ENCODE measurements at regions not wholly inside any gene's neighbourhood (a gene's known extent, or its start where the extent isn't known, plus 50 kb on each side); places are given as distances from the start of the nearest gene placed in this dataset.

DNA sequence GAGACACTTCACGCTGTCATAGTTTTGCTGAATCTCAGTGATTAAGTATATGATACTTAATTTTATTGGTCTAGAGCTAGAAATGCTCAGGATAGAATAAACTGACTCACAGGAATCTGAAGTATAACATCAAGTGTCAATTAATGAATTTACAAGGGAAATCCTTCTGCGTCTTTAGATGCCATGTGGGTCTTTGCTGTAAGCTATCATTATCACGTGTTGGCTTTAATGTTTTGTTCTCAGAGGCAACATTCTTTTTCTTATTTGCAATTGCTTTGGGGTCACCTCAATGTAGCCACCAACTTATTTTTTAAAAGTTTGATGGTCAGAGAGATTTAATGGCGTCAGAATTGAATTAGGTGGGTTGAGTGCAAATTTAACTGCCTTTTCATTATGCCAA is 680.1 kb upstream of the PTBP2 start:
- Mint-ChIP-seq H3K4me3 (no peak overlapping the region), H3K9me3 (ENCODE audit: low read depth) (peaks cover 3% of the 10 kb centered on the region), H3K27me3 (no peaks in the 10 kb centered on the region), H3K36me3 (ENCODE audit: low read depth) (no peaks in the 10 kb centered on the region), H3K27ac (no peak overlapping the region), H3K4me1 (no peaks in the 10 kb centered on the region)
- intact Hi-C loops (cut with DNase I, micrococcal nuclease): no loop called here
- no peak for ATAC-seq
- POLR2A ChIA-PET: no interaction called here
- CTCF ChIA-PET: no interaction called here
- DNase-seq: no peak

DNA sequence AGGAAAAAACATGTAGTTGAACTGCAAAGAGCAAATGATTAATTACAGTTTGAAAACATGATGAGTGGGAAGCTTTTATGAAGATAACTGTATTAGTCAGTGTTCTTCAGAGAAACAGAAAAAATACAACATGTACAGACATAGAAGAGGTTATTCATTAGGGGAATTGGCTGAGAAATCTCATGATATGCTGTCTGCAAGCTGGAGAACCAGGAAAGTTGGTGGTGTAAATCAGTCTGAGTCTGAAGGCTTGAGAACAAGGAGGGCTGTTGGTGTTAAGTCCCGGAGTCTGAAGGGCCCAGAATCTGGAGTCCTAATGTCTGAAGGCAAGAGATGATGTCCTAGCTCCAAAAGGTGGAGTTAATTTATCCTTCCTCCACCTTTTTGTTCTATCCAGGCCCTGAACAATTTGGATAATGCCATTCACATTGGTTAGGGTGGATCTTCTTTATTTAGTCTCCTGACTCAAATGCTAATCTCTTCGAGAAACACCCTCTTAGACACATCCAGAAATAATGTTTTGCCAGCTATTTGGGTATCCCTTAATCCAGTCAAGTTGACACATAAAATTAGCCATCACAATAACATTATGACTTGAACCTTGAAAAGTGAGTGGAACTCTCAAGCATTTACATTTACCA is 672.9 kb upstream of the PTBP2 start:
- Mint-ChIP-seq H3K4me1 (no peaks in the 10 kb centered on the region), H3K27me3 (no peaks in the 10 kb centered on the region), H3K27ac (no peak overlapping the region), H3K9me3 (ENCODE audit: low read depth) (peaks cover 7% of the 10 kb centered on the region), H3K4me3 (no peak overlapping the region), H3K36me3 (ENCODE audit: low read depth) (no peaks in the 10 kb centered on the region)
- ChIA-PET POLR2A (no interaction called here), CTCF (no interaction called here)
- ATAC-seq: no peak
- no peak for DNase-seq
- intact Hi-C loops (cut with DNase I, micrococcal nuclease): no loop called here

- Mint-ChIP-seq H3K4me1 (no peaks in the 10 kb centered on the region), H3K9me3 (ENCODE audit: low read depth) (peaks cover 7% of the 10 kb centered on the region), H3K27me3 (no peaks in the 10 kb centered on the region), H3K36me3 (ENCODE audit: low read depth) (no peaks in the 10 kb centered on the region), H3K4me3 (no peak overlapping the region), H3K27ac (no peak overlapping the region)
- DNase-seq (no peak), ATAC-seq (no peak)
- intact Hi-C loops (cut with DNase I, micrococcal nuclease): no loop called here
- ChIA-PET CTCF (no interaction called here), POLR2A (no interaction called here)
Measured at GRCh38 chr1:96049759-96050409, 671.7 kb upstream of the PTBP2 start.

GRCh38 chr1:96059276-96059675 is 662.3 kb upstream of the PTBP2 start:
- Mint-ChIP-seq H3K36me3 (ENCODE audit: low read depth) (no peaks in the 10 kb centered on the region), H3K9me3 (ENCODE audit: low read depth) (peaks cover 4% of the 10 kb centered on the region), H3K4me3 (no peak overlapping the region), H3K27me3 (no peaks in the 10 kb centered on the region), H3K4me1 (no peaks in the 10 kb centered on the region), H3K27ac (no peak overlapping the region)
- intact Hi-C loops (cut with DNase I, micrococcal nuclease): no loop called here
- CTCF ChIA-PET: no interaction called here
- DNase-seq: no peak
- no peak for ATAC-seq
- POLR2A ChIA-PET: no interaction called here

- H3K36me3 Mint-ChIP-seq (ENCODE audit: low read depth): no peaks in the 10 kb centered on the region
- ChIA-PET CTCF (no interaction called here), POLR2A (no interaction called here)
- peaks cover 4% of the 10 kb centered on the region for H3K9me3 Mint-ChIP-seq (ENCODE audit: low read depth)
- no peak overlapping the region for H3K4me3 Mint-ChIP-seq
- ATAC-seq (no peak), DNase-seq (no peak)
- H3K27me3 Mint-ChIP-seq: no peaks in the 10 kb centered on the region
- no peak overlapping the region for H3K27ac Mint-ChIP-seq
- no peaks in the 10 kb centered on the region for H3K4me1 Mint-ChIP-seq
- intact Hi-C loops (cut with DNase I, micrococcal nuclease): no loop called here
Measured at GRCh38 chr1:96059736-96060135, 661.8 kb upstream of the PTBP2 start.

DNA sequence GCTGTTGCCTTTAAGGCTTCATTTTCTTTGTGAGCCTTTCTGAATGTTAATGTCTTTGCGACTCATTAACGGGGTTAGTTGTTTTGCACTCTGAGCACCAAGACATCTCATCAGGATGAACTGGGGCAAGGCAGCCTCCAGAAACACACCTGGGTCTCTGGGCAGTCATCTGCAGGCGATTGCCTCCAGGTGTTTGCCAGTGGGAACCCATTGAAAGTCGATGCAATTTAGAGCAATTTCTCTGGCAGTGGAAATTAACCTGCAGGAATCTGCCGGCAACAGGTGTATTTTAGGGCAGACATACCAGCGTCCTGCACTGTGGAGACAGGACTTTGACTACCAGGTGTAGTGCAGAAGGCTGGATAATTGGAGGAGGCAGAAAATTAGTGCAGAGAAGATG is 661.0 kb upstream of the PTBP2 start:
- Mint-ChIP-seq H3K4me3 (no peak overlapping the region), H3K27me3 (no peaks in the 10 kb centered on the region), H3K36me3 (ENCODE audit: low read depth) (no peaks in the 10 kb centered on the region), H3K9me3 (ENCODE audit: low read depth) (peaks cover 4% of the 10 kb centered on the region), H3K27ac (no peak overlapping the region), H3K4me1 (no peaks in the 10 kb centered on the region)
- intact Hi-C loops (cut with DNase I, micrococcal nuclease): no loop called here
- DNase-seq (no peak), ATAC-seq (no peak)
- CTCF ChIA-PET: no interaction called here
- POLR2A ChIA-PET: no interaction called here

DNA sequence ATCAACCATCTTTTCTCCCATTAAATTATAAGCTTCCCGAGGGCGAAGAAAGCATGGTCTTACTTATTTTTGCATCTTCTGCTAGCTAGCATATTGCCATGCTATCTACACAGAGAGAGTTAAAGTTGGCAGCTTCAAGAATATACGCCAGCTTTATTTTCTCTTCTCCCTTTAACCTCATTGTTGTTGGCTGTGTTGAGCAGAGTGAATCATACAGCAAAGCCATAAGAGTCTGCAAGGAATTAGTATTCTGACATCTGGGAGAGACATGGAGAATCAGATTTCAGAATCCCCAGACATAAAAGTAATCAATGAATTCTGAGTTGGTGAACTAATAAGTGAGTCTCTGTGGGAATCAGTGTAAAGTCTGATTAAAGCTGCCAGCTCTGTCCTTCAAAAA is 649.6 kb upstream of the PTBP2 start:
- CTCF ChIA-PET: no interaction called here
- H3K27me3 Mint-ChIP-seq: no peaks in the 10 kb centered on the region
- POLR2A ChIA-PET: no interaction called here
- no peaks in the 10 kb centered on the region for H3K36me3 Mint-ChIP-seq (ENCODE audit: low read depth)
- H3K4me3 Mint-ChIP-seq: no peak overlapping the region
- intact Hi-C loops (cut with DNase I, micrococcal nuclease): no loop called here
- DNase-seq (no peak), ATAC-seq (no peak)
- no peaks in the 10 kb centered on the region for H3K4me1 Mint-ChIP-seq
- H3K27ac Mint-ChIP-seq: no peak overlapping the region
- peaks cover 5% of the 10 kb centered on the region for H3K9me3 Mint-ChIP-seq (ENCODE audit: low read depth)

GRCh38 chr1:96073100-96073499 is 648.5 kb upstream of the PTBP2 start:
- ChIA-PET CTCF (no interaction called here), POLR2A (no interaction called here)
- Mint-ChIP-seq H3K27me3 (no peaks in the 10 kb centered on the region), H3K4me3 (no peak overlapping the region), H3K36me3 (ENCODE audit: low read depth) (no peaks in the 10 kb centered on the region), H3K27ac (no peak overlapping the region), H3K9me3 (ENCODE audit: low read depth) (peaks cover 5% of the 10 kb centered on the region), H3K4me1 (no peaks in the 10 kb centered on the region)
- DNase-seq (no peak), ATAC-seq (no peak)
- intact Hi-C loops (cut with DNase I, micrococcal nuclease): no loop called here

DNA sequence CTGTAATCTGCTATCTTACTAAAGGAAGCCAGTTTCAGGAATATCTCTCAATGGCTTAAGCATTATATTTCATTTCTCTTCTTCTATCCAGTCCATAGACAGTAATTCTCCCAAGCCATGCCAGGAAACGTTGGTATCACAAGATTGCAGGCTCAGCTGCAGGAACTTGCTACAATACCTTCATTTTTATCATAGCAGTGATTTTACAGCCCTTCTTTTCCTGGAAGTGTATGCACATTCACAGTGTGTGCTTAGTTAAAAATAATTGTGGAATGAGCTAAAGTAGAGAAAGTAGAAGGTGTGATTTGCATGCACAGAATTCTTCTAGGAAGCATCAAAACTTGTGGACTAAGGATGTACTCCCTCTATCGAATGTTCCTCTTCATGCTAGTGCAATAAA is 647.2 kb upstream of the PTBP2 start:
- ChIA-PET POLR2A (no interaction called here), CTCF (no interaction called here)
- no peak for DNase-seq
- peaks cover 2% of the 10 kb centered on the region for H3K9me3 Mint-ChIP-seq (ENCODE audit: low read depth)
- no peaks in the 10 kb centered on the region for H3K27me3 Mint-ChIP-seq
- no peak overlapping the region for H3K27ac Mint-ChIP-seq
- no peak overlapping the region for H3K4me3 Mint-ChIP-seq
- ATAC-seq: no peak
- intact Hi-C loops (cut with DNase I, micrococcal nuclease): no loop called here
- no peaks in the 10 kb centered on the region for H3K36me3 Mint-ChIP-seq (ENCODE audit: low read depth)
- no peaks in the 10 kb centered on the region for H3K4me1 Mint-ChIP-seq

- Mint-ChIP-seq H3K4me1 (no peaks in the 10 kb centered on the region), H3K36me3 (ENCODE audit: low read depth) (no peaks in the 10 kb centered on the region), H3K27ac (no peak overlapping the region), H3K27me3 (no peaks in the 10 kb centered on the region), H3K4me3 (no peak overlapping the region), H3K9me3 (ENCODE audit: low read depth) (peaks cover 2% of the 10 kb centered on the region)
- ChIA-PET CTCF (no interaction called here), POLR2A (no interaction called here)
- ATAC-seq (no peak), DNase-seq (no peak)
- intact Hi-C loops (cut with DNase I, micrococcal nuclease): no loop called here
Measured at GRCh38 chr1:96074876-96075577, 646.6 kb upstream of the PTBP2 start.

- Mint-ChIP-seq H3K4me3 (no peak overlapping the region), H3K36me3 (ENCODE audit: low read depth) (no peaks in the 10 kb centered on the region), H3K9me3 (ENCODE audit: low read depth) (peaks cover 2% of the 10 kb centered on the region), H3K4me1 (no peaks in the 10 kb centered on the region), H3K27ac (no peak overlapping the region), H3K27me3 (no peaks in the 10 kb centered on the region)
- no peak for DNase-seq
- intact Hi-C loops (cut with DNase I, micrococcal nuclease): no loop called here
- ChIA-PET POLR2A (no interaction called here), CTCF (no interaction called here)
- ATAC-seq: no peak
Measured at GRCh38 chr1:96075704-96076455, 645.7 kb upstream of the PTBP2 start.

GRCh38 chr1:96076589-96076988 is 645.0 kb upstream of the PTBP2 start:
- Mint-ChIP-seq H3K9me3 (ENCODE audit: low read depth) (peaks cover 2% of the 10 kb centered on the region), H3K27me3 (no peaks in the 10 kb centered on the region), H3K4me1 (no peaks in the 10 kb centered on the region), H3K27ac (no peak overlapping the region), H3K4me3 (no peak overlapping the region), H3K36me3 (ENCODE audit: low read depth) (no peaks in the 10 kb centered on the region)
- CTCF ChIA-PET: no interaction called here
- ATAC-seq (no peak), DNase-seq (no peak)
- POLR2A ChIA-PET: no interaction called here
- intact Hi-C loops (cut with DNase I, micrococcal nuclease): no loop called here

Measured in activated CD4-positive, alpha-beta T cell treated with anti-CD3 and anti-CD28 coated beads for 36 hours (primary cell).